LNCAP (cell line): ENCODE measurements at regions not wholly inside any gene's neighbourhood (a gene's known extent, or its start where the extent isn't known, plus 50 kb on each side); places are given as distances from the start of the nearest gene placed in this dataset.

ENCODE experiments used
- TF ChIP-seq, protein P1 (sequence below): fragments of 450-650 bp; IDR thresholded peaks from 2 replicates; pipeline ENCODE4 v1.5.1; 2017; ENCODE audit warnings: mild to moderate bottlenecking

DNA sequence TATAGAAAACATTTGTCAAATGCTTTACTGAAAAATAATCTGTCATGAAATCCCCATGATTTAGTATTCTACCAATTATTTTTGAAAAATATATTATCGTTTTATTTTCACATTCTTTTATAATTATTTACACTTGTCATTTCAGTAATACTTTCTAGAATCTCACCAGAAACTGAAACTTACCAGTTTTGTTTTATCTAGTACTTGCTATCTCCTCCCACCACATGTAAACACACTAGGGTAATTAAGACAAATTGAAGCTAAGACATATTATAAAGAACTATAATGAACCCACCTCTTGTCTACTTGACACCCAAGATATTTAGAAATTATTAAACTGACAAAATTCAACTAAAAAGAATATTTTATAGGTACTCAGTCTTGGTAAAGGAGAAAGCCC, 51.5 kb upstream of the GRM3 start:
- TF ChIP-seq, protein P1, sequence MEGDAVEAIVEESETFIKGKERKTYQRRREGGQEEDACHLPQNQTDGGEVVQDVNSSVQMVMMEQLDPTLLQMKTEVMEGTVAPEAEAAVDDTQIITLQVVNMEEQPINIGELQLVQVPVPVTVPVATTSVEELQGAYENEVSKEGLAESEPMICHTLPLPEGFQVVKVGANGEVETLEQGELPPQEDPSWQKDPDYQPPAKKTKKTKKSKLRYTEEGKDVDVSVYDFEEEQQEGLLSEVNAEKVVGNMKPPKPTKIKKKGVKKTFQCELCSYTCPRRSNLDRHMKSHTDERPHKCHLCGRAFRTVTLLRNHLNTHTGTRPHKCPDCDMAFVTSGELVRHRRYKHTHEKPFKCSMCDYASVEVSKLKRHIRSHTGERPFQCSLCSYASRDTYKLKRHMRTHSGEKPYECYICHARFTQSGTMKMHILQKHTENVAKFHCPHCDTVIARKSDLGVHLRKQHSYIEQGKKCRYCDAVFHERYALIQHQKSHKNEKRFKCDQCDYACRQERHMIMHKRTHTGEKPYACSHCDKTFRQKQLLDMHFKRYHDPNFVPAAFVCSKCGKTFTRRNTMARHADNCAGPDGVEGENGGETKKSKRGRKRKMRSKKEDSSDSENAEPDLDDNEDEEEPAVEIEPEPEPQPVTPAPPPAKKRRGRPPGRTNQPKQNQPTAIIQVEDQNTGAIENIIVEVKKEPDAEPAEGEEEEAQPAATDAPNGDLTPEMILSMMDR: no peak

DNA sequence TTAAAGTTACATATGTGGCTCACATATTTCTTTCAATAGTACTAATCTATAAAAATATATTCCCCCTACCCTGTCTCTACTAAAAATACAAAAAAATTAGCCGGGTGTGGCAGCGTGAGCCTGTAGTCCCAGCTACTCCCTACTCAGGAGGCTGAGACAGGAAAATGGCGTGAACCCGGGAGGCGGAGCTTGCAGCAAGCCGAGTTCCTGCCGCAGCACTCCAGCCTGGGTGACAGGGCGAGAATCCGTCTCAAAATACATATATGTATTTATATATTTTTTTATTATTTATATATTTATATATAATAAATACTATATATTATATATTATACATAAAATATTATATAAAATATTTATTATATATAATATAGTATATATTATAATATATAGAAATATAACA, 69.7 kb upstream of the GRM3 start:
- TF ChIP-seq, protein P1: no peak

DNA sequence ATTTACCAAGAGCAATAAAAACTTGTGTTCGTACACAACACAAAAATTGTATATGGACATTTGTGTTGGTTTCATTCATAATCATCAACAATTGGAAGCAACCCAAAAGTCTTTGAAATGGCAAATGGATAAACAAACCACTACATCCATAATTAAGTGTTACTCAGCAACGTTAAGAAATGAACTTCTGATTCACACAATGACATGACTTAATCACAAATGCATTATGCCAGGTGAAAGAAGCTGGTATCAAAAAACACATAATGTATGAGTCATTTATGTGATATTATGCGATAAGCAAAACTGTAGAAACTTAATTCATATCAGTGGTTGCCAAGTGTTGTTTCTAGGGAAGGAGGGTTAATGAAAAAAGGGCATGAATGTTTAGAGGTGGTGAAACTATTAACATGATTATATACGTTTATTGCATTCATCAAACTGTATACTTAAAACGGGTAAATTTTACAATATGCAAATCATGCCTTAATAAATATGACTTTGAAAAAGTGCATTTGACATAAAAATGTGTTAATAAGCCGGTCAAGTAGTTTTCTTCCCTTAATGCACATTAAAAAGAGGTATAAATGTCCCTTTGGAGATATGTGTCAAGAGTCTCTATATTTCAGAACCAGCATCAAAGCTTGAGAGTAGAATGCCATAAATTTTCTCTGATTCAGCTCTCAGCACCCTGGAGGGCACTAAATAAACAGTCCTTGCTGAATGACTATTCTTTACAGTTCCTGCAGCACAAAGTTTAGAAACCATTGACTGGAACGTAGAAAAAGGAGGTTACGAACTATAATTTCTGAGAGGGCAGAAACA, 84.8 kb upstream of the GRM3 start:
- TF ChIP-seq, protein P1: no peak

DNA sequence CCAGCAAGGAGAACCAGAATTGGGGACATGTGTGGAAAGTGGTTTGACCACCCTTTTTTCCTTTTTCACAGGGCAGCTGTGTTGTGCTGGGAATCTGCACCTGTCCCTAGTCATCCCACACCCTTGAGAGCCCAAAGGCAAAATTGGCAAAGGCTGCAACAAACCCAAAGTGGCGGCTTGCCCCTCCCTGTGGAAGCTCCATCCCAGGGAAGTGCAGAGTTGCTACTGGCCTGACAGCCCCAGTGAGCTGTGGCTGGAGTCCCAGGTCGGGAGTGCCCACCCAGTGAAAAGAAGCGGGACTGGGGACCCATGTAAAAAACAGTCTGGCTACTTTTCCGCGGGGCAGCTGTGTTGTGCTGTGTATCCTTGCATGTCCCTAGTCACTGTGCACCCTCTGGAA, 109.1 kb upstream of the GRM3 start:
- TF ChIP-seq, protein P1: no peak

DNA sequence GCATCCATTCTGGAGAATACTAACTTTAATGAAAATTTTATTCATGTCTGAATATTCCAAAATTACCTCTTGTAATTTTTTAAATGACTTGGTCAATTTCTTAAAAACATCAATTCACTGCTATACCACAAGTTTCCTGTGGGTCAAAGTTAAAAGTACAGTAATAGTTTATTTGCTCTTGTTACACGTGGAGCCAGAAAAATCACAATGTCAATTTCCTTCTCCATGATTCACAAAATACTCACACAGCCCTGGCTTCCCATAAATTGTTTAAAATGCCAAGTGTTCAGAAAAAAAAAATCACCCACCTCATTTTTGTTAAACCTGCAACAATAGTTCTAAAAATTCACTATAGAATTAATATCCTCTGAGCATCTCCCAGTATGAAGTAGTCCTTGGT, 139.5 kb upstream of the GRM3 start:
- TF ChIP-seq, protein P1: no peak

DNA sequence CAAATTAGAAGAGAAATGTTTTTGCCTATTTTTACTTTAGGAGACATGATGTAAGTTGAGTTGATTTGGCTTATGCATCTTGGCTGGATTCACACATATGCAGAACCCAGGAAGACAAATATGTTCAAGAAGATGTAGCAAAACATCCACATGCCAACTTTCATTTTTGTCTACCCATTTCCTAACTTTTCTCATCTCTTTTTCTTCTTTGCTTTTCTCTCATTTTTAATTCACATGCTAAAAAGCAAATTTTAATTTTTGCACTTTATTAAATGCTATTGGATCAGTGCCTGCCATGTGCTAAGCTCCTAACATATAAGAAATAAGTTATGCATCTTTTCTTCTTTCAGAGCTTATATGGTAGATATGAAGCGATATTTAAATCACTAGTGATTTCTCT, 143.7 kb upstream of the GRM3 start:
- TF ChIP-seq, protein P1: no peak

DNA sequence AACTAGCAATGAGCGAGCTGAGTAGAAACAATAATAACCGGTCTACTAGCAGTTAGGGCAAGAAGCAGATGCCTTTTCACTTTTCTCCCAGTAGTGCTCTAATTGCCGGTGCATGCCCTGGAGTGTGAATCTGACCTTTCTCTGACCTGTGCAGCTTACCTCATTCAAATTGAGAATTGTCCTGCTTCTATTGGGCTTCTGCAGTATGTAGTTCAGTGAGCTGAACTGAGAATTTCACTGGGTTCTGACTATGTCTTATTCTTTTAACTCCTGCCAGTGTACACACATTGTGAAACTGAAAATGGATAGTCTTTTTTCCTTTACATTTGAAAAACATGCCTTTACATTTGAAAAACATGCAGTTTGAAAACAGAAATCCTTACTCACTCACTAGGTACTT, 157.9 kb upstream of the GRM3 start:
- TF ChIP-seq, protein P1: no peak

DNA sequence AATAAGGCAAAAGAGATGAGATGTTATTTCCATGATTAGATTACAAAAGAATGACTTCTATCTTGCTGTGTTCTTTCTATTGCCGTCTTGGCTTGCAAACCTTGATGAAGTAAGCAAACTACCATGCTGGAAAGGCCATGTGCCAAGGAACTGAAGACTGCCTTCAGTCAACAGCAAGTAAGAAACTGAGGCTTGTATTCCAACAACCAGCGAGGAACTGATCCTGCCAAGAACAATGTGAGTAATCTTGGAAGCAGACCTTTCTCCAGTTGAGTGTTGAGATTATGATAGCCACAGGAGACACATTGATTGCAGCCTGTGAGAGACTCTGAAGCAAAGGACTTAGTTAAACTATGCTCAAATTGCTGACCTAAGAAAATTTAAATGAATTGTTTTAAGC, 164.6 kb upstream of the GRM3 start:
- TF ChIP-seq, protein P1: no peak
